Coronary artery (tissue), 2 donors: ENCODE measurements at regions not wholly inside any gene's neighbourhood (a gene's known extent, or its start where the extent isn't known, plus 50 kb on each side); places are given as distances from the start of the nearest gene placed in this dataset.

Experiments used
- DNase-seq: peaks from one replicate; pipeline ENCODE4 v3.0.0-alpha.2; 2017; ENCODE audit warnings: low spot score
- H3K27ac ChIP-seq, 2 donors: fragments of 200-600 bp; sonication (generic); one replicate each; pipeline ENCODE4 v1.5.1; 2016 to 2019
- H3K4me3 ChIP-seq: fragments of 200-600 bp; sonication (generic); 2 replicates; pipeline ENCODE4 v1.5.1; 2016; ENCODE audit warnings: mild to moderate bottlenecking, moderate library complexity
- CTCF ChIP-seq: fragments of 200-600 bp; sonication (generic); IDR thresholded peaks from one replicate; pipeline ENCODE4 v1.5.1; 2019; ENCODE audit warnings: antibody characterized with exemption

DNA sequence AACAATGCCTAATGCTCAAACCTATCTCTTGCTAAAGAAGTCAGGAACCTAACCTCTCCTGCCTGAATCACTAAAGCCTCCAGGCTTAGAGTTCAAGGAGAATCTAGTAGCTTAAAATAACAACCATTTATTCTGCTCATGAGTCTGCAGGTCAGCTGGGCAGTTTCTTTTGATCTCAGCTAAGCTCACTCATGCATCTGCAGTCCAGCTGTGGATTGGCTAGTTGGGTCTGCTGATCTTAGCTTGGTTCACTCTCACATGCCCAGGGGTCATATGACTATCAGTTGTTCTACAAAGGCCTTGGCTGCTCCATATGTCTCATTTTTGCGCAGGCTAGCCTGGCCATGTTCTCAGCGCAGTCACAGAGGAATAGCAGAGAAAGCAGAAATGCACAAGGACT lies 109.2 kb upstream of the STT3B start:
- DNase-seq = no peak
- Histone ChIP-seq H3K4me3 (no peak overlapping the region), H3K27ac (no peak overlapping the region)
- TF ChIP-seq CTCF = no peak

GRCh38 chr3:31425401-31425800 lies 107.3 kb upstream of the STT3B start:
- H3K4me3 ChIP-seq = no peak overlapping the region
- no peak for DNase-seq
- no peak overlapping the region for H3K27ac ChIP-seq
- no peak for TF ChIP-seq CTCF

- Histone ChIP-seq H3K27ac (no peak overlapping the region), H3K4me3 (no peak overlapping the region)
- no peak for TF ChIP-seq CTCF
- DNase-seq = no peak
These were observed 105.1 kb upstream of the STT3B start for GRCh38 chr3:31427623-31428022.

GRCh38 chr3:31431321-31431720 lies 101.4 kb upstream of the STT3B start:
- no peak overlapping the region for H3K4me3 ChIP-seq
- no peak for DNase-seq
- TF ChIP-seq CTCF = no peak
- H3K27ac ChIP-seq = no peak overlapping the region

GRCh38 chr3:31432897-31433678 lies 99.6 kb upstream of the STT3B start:
- TF ChIP-seq CTCF = no peak
- no peak for DNase-seq
- Histone ChIP-seq H3K27ac (no peak overlapping the region), H3K4me3 (no peak overlapping the region)

- no peak for TF ChIP-seq CTCF
- no peak for DNase-seq
- no peak overlapping the region for H3K27ac ChIP-seq
- H3K4me3 ChIP-seq = no peak overlapping the region
These were observed 99.1 kb upstream of the STT3B start for GRCh38 chr3:31433679-31433992.

DNA sequence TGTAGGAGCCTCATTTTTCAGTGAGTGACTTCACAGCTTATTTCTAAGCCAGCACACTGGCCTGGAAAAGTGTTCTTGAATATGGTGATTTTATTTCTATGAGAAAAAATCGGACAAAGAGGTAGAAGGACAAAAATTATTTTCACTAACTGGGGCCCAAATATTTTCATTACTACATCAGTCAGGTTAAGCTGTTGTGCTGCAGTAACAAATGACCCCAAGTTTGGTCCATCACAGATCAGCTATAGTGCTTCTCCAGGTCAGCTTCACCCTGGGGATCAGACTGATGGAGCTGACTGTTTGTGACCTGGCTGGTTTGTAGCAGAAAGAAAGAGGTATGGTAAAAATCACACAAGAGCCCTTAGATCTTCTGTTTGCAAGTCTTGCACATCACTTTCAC lies 97.9 kb upstream of the STT3B start:
- TF ChIP-seq CTCF = no peak
- no peak overlapping the region for H3K27ac ChIP-seq
- DNase-seq = no peak
- no peak overlapping the region for H3K4me3 ChIP-seq
